HG02852 (cell line): ENCODE measurements at regions not wholly inside any gene's neighbourhood (a gene's known extent, or its start where the extent isn't known, plus 50 kb on each side); places are given as distances from the start of the nearest gene placed in this dataset.

Experiments
- ATAC-seq: cut with Tn5 transposase; IDR thresholded peaks from one replicate; pipeline ENCODE4 v1.9.1; 2021; ENCODE audit warnings: mild to moderate bottlenecking, moderate library complexity; ENCODE audit not compliant: unreplicated experiment

- ATAC-seq: no peak
Measured at GRCh38 chr9:87236546-87236945, 261.1 kb upstream of the DAPK1 start.

GRCh38 chr9:87237336-87237735, 260.3 kb upstream of the DAPK1 start:
- no peak for ATAC-seq

DNA sequence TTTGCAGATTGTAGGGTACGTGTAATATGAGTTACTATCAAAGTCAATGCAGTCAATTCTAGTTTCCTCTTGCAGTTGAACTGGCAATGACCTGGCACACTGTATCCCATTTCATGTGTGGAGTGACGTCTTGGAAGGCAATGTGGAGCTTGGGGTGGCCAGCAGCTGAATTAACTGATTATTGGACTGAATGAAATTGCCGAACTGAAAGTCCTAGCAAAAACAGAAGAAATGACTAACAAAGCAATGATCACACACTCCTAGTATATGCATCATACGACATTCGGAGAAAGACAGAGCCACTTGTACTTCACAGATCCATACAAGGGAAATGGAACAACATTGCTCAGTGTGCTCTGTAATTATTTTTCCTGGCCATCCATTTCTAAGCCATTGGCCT, 259.1 kb upstream of the DAPK1 start:
- no peak for ATAC-seq

DNA sequence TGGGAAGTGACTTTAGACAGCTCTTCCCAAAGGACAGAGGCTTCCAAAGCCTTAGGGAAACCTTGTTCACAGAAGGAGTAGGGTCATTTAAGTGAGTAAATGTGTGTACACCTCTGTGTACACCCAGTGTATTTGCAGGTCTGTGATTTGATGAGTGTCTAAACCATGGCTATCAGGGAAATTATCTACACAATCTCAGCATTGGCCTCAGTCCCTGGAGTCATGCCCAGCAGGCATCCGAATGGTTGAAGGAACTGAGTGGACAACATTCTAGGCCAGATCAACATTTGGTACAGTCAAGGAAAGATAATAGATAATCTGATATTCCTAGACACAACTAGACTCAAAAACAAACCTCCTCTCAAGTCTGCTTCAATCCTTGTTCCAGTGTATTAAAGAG, 258.4 kb upstream of the DAPK1 start:
- ATAC-seq: no peak

GRCh38 chr9:87243602-87244001, 254.1 kb upstream of the DAPK1 start:
- ATAC-seq: no peak

DNA sequence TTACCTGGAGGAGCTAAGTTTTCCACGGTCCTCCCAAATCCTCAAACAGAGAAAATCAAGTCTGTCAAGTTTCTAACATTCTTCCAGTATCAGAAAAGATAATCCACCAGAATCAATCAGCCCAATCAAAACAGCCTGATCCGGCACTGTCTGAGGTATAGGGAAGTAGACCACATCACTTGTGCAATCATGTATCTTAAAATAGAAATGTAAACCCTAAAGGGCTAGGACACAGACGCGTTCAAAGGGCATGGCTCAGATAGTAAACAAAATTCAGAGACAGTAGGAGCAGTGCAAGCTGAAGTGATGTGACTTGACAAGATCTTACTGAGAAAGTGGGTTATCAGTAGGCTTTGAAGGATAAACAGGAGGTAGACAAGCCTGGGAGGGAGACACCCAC, 252.4 kb upstream of the DAPK1 start:
- no peak for ATAC-seq

DNA sequence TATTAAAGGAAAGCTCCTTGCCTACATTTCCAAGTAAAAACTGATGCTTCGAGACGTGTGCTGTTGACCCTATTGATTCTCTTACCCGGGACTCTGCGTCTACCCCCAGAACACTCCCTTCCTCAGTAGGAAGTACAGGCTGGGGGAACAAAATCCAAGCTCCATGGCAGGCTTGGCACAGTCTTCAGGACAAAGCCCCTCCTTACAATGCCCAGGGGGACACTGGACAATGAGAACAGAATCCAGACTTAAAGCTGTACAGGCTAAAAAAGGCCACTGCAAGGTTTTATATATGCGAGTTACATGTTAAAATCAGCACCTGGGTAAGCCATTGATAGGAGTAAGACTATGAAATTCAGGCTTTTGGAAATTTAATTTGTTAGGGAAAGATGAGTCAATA, 250.6 kb upstream of the DAPK1 start:
- no peak for ATAC-seq

DNA sequence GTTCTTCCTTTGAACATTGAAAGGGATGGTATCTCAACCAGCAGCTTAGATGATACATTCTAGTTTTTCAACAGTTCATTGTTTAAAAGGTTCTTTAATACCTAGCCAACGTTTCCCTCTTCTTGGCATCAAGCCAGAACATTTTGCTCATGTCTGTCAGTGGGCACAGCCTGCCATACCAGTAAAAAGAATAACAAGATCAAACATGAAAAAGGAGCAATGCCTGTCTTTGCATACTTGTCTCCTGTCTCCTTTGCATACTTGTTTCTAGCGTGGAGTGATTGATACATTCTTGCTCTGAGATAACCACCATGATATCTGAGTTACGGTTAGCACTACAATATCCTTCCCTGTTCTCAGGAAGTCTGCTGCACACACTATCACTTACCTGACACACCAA, 248.6 kb upstream of the DAPK1 start:
- ATAC-seq: no peak

DNA sequence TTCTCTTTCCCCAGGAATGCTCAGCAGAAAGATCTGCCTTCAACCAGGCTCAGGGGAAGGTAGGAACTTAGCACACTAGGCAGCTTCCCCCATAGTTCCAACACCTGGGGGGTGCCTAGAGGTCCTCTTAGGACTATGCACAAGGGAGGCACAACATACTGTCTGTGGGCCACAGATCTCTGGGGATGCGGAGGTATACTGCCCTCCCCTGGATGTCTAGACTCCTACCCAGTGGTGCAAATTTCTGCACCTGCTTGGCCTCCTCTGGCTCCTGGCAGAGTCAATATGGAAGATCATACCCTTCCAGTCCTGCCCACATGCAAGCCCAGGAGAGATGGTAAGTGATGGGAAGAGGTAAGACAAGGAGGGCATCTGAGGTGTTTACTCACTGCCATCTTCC, 247.5 kb upstream of the DAPK1 start:
- ATAC-seq: no peak

GRCh38 chr9:87255431-87256155, 242.1 kb upstream of the DAPK1 start:
- no peak for ATAC-seq

DNA sequence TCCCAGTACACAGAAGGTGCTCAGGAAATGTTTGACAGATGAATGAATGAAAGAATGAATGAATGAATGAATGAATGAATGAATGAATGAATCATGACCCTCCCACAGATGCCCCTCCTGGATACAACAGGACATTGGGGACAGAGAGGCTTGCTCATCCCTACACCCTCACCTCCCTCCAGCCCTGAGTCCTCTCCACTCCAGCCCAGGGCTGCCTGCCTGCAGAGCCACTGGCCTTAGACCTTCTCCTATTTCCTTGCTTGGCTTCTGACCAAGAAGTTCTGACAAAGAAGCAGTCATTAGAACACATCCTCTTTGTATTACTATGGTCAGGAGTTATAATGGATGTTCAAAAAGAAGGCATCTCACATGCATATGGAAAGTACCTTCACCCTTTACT, 240.7 kb upstream of the DAPK1 start:
- no peak for ATAC-seq

- ATAC-seq: no peak
Measured at GRCh38 chr9:87259543-87260518, 237.8 kb upstream of the DAPK1 start.

- no peak for ATAC-seq
Measured at GRCh38 chr9:87263291-87263690, 234.4 kb upstream of the DAPK1 start.

DNA sequence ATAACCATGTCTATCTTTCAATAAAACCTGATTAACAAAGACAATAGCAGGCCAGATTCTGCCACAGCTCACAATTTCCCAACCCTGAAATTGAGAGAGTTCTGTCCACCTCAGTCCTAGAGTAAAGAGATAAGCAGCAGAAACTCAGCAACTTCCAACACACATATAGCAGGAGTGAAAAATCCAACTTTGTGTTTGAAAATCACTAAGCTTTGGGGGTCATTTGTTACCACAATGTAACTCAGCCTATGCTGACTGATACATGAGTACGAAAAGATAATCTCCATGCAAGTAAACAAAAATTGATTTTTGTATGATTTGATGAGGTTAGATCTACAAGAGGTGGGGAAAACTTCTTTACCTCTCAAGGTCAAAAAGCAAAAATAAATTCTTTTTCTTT, 231.0 kb upstream of the DAPK1 start:
- ATAC-seq: no peak

- no peak for ATAC-seq
Measured at GRCh38 chr9:87267251-87268070, 230.2 kb upstream of the DAPK1 start.

DNA sequence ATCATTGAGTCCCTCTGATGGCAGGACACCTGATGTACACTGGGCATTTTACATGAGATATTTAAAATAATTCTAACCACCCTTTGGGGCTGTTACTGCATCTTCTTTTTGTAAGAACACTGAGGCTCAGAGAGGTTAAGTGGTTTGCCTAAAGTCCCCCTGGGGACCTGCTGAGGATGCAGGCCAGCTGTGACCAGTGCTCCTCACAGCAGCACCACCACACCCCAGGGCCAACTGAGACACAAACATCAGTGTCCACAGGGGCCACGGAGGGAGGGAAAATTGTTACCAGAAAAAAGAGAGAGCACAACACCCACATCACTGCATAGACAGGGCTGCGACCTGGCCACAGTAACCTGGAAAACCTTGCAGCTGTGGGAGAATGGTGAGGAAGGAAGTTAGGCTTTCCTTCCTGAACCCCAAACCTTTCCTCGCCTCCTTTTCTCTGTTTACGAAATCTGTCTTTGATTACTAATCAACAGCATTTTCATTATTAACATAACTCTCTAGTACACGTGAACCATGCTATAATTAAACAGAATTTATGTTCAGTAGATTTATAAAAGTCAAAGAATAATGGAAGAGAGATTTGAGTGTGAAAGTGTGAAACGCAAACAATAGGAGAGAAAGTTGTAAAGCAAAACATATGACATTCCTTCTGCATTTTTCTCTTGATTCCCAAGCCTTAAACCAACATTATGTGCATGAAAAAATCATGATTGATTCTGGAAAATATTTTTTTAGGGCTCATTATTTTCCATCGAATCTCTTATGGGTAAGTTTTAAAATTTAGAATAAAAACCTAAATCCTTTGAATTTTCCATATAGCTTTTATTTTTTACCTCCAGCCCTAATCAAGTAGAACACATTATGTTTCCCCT, 228.1 kb upstream of the DAPK1 start:
- ATAC-seq: no peak

GRCh38 chr9:87270221-87270847, 227.3 kb upstream of the DAPK1 start:
- no peak for ATAC-seq

DNA sequence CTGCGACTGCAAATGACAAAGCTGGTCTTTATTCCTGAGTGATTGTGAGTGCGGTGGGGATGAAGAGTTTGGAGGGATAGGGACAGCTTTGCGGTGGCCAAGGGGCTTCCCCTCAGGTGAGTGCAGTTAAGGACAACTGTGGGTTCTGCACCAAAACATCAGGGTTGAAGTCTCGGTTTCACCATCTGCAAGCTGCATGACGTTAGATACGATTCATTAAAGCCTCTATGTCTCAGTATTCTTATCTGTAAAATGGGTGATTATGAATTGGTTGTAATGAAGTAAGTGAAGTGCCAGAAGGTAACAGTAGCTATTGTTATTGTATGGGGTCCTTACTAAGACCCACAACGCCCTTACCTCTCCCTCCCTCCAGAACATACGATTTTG, 226.8 kb upstream of the DAPK1 start:
- ATAC-seq: no peak

DNA sequence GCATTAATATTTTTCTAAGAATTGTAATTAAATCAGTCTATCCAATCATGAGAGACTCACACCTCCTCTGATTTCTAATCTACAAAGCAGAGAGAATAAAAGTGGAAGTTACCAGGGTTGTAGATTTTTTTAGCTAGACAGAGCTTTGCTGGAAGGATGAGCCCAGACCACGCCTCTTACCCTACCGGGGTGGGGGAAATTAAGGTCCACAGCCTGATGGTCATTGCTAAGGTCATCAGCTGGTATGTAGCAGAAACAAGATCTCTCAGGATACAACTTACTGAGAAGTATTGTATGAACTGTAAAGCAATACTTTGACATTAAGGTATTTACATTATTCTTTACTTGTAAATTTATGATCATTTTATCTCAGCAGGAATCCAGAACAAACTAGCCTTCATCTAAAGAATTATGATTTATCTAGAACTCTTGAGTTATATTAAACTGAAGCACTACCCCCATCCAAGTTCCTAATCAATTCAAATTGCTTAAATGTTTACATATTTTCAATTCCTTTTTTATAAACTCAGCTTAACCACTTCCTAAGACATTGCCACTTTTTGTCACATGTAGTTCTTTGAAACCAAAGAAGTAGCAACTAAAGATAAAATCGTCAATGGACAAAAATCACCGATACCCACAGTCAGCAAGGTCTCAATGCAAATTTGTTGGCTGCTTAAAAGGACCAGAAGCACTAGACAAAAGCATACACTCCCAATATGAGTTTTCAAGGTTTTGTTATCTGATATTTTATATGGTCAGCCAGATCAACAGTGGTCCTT, 225.8 kb upstream of the DAPK1 start:
- no peak for ATAC-seq
